ENCODE measurements at regions not wholly inside any gene's neighbourhood (a gene's known extent, or its start where the extent isn't known, plus 50 kb on each side); places are given as distances from the start of the nearest gene placed in this dataset.

DNA sequence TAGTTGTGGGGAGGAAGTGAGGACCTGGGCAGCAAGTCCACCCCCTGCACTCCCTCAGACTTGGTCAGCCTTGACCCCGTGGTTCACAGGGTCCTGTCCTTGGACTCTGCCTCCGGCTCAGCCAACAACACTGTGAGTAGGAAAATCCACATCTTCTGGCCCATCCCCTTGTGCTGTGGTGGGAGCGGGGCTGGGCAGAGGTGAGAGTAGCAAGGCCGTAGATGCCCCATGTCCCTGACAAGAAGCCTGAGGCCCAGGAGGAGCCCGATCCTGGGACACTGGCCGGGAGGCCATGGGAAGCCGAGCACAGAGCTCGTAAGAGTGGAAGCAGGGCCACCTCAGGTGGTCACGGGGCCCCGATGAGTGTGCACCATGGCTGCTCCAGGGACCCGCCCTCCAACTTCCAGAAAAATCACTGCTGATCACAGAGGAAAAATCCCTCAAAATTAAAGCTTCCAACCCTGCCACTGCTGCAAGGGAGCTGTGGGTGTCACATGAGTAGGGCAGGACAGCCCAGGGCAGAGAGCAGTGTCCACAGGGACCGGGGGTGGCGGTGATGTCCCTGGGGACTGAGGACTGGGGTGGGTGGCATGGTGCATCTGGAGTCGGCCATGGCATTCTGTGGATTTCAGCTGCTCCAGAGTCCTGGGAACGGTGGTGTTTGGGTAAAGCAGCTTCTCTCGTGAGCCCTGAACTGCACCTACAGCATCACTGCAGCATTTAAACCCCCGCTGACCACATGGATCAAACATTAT is 189.4 kb downstream of the DLL1 start:
- intact Hi-C loops (cut with DNase I) = no loop called here
- DNase-seq = no peak
- 74 to 95% methylated on average over 9 of the region's 17 CpGs for WGBS, 2 donors
- TF ChIP-seq, protein P1, sequence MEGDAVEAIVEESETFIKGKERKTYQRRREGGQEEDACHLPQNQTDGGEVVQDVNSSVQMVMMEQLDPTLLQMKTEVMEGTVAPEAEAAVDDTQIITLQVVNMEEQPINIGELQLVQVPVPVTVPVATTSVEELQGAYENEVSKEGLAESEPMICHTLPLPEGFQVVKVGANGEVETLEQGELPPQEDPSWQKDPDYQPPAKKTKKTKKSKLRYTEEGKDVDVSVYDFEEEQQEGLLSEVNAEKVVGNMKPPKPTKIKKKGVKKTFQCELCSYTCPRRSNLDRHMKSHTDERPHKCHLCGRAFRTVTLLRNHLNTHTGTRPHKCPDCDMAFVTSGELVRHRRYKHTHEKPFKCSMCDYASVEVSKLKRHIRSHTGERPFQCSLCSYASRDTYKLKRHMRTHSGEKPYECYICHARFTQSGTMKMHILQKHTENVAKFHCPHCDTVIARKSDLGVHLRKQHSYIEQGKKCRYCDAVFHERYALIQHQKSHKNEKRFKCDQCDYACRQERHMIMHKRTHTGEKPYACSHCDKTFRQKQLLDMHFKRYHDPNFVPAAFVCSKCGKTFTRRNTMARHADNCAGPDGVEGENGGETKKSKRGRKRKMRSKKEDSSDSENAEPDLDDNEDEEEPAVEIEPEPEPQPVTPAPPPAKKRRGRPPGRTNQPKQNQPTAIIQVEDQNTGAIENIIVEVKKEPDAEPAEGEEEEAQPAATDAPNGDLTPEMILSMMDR (IDR thresholded peaks at IDR 0.05) = no peak
- TF ChIP-seq POLR2A (IDR thresholded peaks at IDR 0.05) = no peak
- no peaks in the 10 kb centered on the region for H3K36me3 ChIP-seq
- peaks cover 0 to 5% (median 0%) of the 10 kb centered on the region in 4 donors for H3K27me3 ChIP-seq
- H3K27ac ChIP-seq = no peak overlapping the region
- no peaks in the 10 kb centered on the region for H3K4me1 ChIP-seq
- no peaks in the 10 kb centered on the region for H3K9me3 ChIP-seq
- no peak overlapping the region for H3K4me3 ChIP-seq

DNA sequence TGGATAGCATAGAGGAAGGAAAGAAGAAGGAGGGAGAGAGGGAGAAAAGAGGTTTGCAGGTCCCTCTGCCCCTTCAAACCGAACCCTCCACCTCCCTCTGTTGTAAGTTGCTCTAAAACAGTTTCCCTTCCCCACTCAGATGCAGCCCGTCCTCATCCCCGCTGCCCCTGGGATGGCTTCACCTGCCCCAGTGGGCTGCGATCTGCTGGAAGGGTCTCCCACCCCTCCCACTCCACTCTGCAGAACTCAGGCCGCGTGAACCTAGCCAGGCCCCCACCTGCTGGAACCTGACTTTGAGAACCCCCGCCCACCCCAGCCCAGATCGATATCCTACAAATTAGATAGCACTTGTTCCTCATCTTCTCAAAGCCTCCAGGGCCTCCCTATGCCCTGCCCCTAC is 190.8 kb downstream of the DLL1 start:
- WGBS, 2 donors = 72 to 81% methylated on average over 6 to 8 of the region's 8 CpGs
- Histone ChIP-seq H3K4me1 (peaks cover 0 to 3% (median 0%) of the 10 kb centered on the region in 3 donors), H3K9me3 (no peaks in the 10 kb centered on the region), H3K27me3 (peaks cover 0 to 7% (median 0%) of the 10 kb centered on the region in 4 donors), H3K4me3 (no peak overlapping the region), H3K36me3 (no peaks in the 10 kb centered on the region), H3K27ac (no peak overlapping the region)
- no peak for DNase-seq
- intact Hi-C loops (cut with DNase I) = no loop called here
- TF ChIP-seq POLR2A (IDR thresholded peaks at IDR 0.05) = no peak
- TF ChIP-seq, protein P1 (IDR thresholded peaks at IDR 0.05) = no peak

DNA sequence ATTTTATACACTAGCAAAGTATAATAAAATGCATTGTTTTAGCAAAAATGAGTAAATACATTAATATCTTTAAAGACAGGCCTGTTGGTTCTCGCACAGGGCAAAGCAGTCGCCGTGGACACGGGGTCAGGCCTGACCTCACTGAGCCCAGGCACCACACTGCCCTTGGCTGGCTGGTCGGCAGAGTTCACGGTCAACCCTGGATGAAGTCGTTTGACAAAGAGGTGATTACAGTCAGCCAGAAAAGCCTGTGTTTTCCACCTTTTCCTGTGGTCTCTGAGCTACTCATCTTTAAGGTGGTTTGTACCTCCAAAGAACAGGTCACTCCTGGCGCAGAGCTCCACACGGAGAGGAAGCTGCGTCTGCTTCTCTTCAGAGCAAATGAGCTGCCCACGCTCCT is 191.5 kb downstream of the DLL1 start:
- no peak for TF ChIP-seq POLR2A (IDR thresholded peaks at IDR 0.05)
- H3K9me3 ChIP-seq = no peaks in the 10 kb centered on the region
- peaks cover 0 to 3% (median 0%) of the 10 kb centered on the region in 3 donors for H3K4me1 ChIP-seq
- H3K4me3 ChIP-seq = no peak overlapping the region
- no peaks in the 10 kb centered on the region for H3K36me3 ChIP-seq
- no peak for DNase-seq
- H3K27me3 ChIP-seq = peaks cover 0 to 10% (median 0%) of the 10 kb centered on the region in 4 donors
- intact Hi-C loops (cut with DNase I) = no loop called here
- WGBS, 2 donors = 88 to 95% methylated on average over 10 to 11 of the region's 11 CpGs
- H3K27ac ChIP-seq = no peak overlapping the region

GRCh38 chr6:170098428-170099170 is 192.3 kb downstream of the DLL1 start:
- intact Hi-C loops (cut with DNase I) = no loop called here
- no peaks in the 10 kb centered on the region for H3K36me3 ChIP-seq
- H3K27me3 ChIP-seq = peaks cover 0 to 10% (median 0%) of the 10 kb centered on the region in 4 donors
- peaks cover 0 to 3% (median 0%) of the 10 kb centered on the region in 3 donors for H3K4me1 ChIP-seq
- H3K4me3 ChIP-seq = no peak overlapping the region
- no peaks in the 10 kb centered on the region for H3K9me3 ChIP-seq
- no peak for DNase-seq
- no peak overlapping the region for H3K27ac ChIP-seq
- 91% methylated on average over 19 to 27 of the region's 37 CpGs for whole genome bisulfite sequencing, 2 donors
- TF ChIP-seq POLR2A (IDR thresholded peaks at IDR 0.05) = no peak
- TF ChIP-seq, protein P1 (IDR thresholded peaks at IDR 0.05) = no peak

GRCh38 chr6:170097505-170098427 is 193.1 kb downstream of the DLL1 start:
- TF ChIP-seq, protein P1 (IDR thresholded peaks at IDR 0.05) = no peak
- no peak for TF ChIP-seq POLR2A (IDR thresholded peaks at IDR 0.05)
- 78% methylated on average over 7 of the region's 22 CpGs; no CpG with 5 or more reads in 1 of the 2 donors for WGBS, 2 donors
- Histone ChIP-seq H3K4me3 (no peak overlapping the region), H3K27ac (no peak overlapping the region), H3K9me3 (no peaks in the 10 kb centered on the region), H3K27me3 (peaks cover 0 to 16% (median 0%) of the 10 kb centered on the region in 4 donors), H3K4me1 (peaks cover 0 to 3% (median 0%) of the 10 kb centered on the region in 3 donors), H3K36me3 (no peaks in the 10 kb centered on the region)
- no peak for DNase-seq
- intact Hi-C loops (cut with DNase I) = no loop called here
